ENCODE measurements at regions not wholly inside any gene's neighbourhood (a gene's known extent, or its start where the extent isn't known, plus 50 kb on each side); places are given as distances from the start of the nearest gene placed in this dataset.

GRCh38 chr13:105979131-105980011 is 556.1 kb downstream of the EFNB2 start:
- Histone ChIP-seq H3K4me1 (ENCODE audit: control insufficient read depth, insufficient read depth, low read length) (no peaks in the 10 kb centered on the region), H3K4ac (ENCODE audit: low read depth, low read length) (no peak overlapping the region), H3K23ac (ENCODE audit: low read depth, low read length) (no peak overlapping the region), H2AK5ac (ENCODE audit: low read depth, low read length) (no peak overlapping the region), H2BK5ac (ENCODE audit: low read depth, low read length, poor library complexity, severe bottlenecking) (no peak overlapping the region), H2BK15ac (ENCODE audit: low read depth, low read length) (no peak overlapping the region), H3K4me3 (ENCODE audit: insufficient read depth, low read depth, low read length) (no peak overlapping the region), H3K27me3 (ENCODE audit: control insufficient read depth, insufficient read depth, low read length) (no peaks in the 10 kb centered on the region), H2AK9ac (replicated peaks; ENCODE audit: low read depth, low read length, poor library complexity) (no peak overlapping the region), H2AFZ (replicated peaks; ENCODE audit: low read length, poor library complexity) (no peak overlapping the region), H3K9me3 (ENCODE audit: control insufficient read depth, insufficient read depth, low read length) (no peaks in the 10 kb centered on the region), H4K5ac (ENCODE audit: low read depth, low read length) (no peak overlapping the region), H3K56ac (ENCODE audit: extremely low read depth, insufficient read depth, low read length) (no peak overlapping the region), H4K20me1 (ENCODE audit: insufficient read depth, low read length) (no peaks in the 10 kb centered on the region), H3K14ac (replicated peaks; ENCODE audit: low read depth, low read length) (no peak overlapping the region), H3K36me3 (ENCODE audit: control insufficient read depth, insufficient read depth, low read length) (no peaks in the 10 kb centered on the region), H3K27ac (ENCODE audit: insufficient read depth, low read length) (no peak overlapping the region), H4K8ac (ENCODE audit: low read depth in 2 of 2, low read length in 2 of 2) (no peak overlapping the region), H3K9ac (ENCODE audit: low read depth, low read length) (no peak overlapping the region), H4K91ac (ENCODE audit: insufficient read depth, low read depth, low read length) (no peak overlapping the region), H3K79me1 (ENCODE audit: low read depth in 1 of 2, low read length in 2 of 2) (no peaks in the 10 kb centered on the region), H3K4me2 (ENCODE audit: low read depth, low read length) (no peak overlapping the region), H2BK120ac (ENCODE audit: low read depth, low read length) (no peak overlapping the region), H3K18ac (ENCODE audit: low read depth, low read length) (no peak overlapping the region), H2BK20ac (ENCODE audit: low read depth, low read length) (no peak overlapping the region), H3K9me1 (ENCODE audit: insufficient read depth, low read length) (no peaks in the 10 kb centered on the region)
- TF ChIP-seq RFX5 (IDR thresholded peaks at IDR 0.05; ENCODE audit: low read depth, low read length) (no peak), SMC3 (IDR thresholded peaks at IDR 0.05; ENCODE audit: low read depth, low read length) (no peak)
- no TSS peak for BruUV-seq (replicated peaks)
- ChIA-PET CTCF (no interaction called here), POLR2A (ENCODE audit: unreplicated experiment) (no interaction called here)
- ATAC-seq (ENCODE audit: low read depth) (no peak), DNase-seq (no peak)
- dilution Hi-C loops (cut with HindIII; ENCODE audit: low sequenced_read_pairs, unreplicated experiment), result no loop called here
- in situ Hi-C loops (cut with MboI; ENCODE audit: low sequenced_read_pairs), result no loop called here
- 84% methylated on average over 10 of the region's 12 CpGs; no CpG with 5 or more reads in 1 of the 2 experiments for WGBS, 2 experiments (ENCODE audit: extremely low coverage in 2 of 2, insufficient read length in 1 of 2)
- intact Hi-C loops (cut with micrococcal nuclease), result no loop called here

Data from IMR-90 (cell line).